Endodermal cell (in vitro differentiated cells): ENCODE measurements at regions not wholly inside any gene's neighbourhood (a gene's known extent, or its start where the extent isn't known, plus 50 kb on each side); places are given as distances from the start of the nearest gene placed in this dataset.

Experiments
- DNase-seq: peaks from one replicate; pipeline ENCODE4 v3.0.0-alpha.2; 2017
- H3K27ac ChIP-seq: 2 replicates; pipeline ENCODE4 v1.5.1; 2013; ENCODE audit warnings: mild to moderate bottlenecking, low read depth, low read length, moderate library complexity
- H3K27me3 ChIP-seq: 2 replicates; pipeline ENCODE4 v1.6.1; 2013; ENCODE audit warnings: mild to moderate bottlenecking, low read length, moderate library complexity; ENCODE audit not compliant: insufficient read depth, control insufficient read depth, poor library complexity, severe bottlenecking
- H3K36me3 ChIP-seq: 2 replicates; pipeline ENCODE4 v1.7.0; 2013; ENCODE audit warnings: mild to moderate bottlenecking, low read length, moderate library complexity; ENCODE audit not compliant: control insufficient read depth, insufficient read depth
- H3K4me1 ChIP-seq: one replicate; pipeline ENCODE4 v1.7.0; 2013; ENCODE audit warnings: low read length; ENCODE audit not compliant: control insufficient read depth, insufficient read depth
- H3K4me3 ChIP-seq: 2 replicates; pipeline ENCODE4 v1.5.1; 2013; ENCODE audit warnings: mild to moderate bottlenecking, low read length, moderate library complexity
- H3K9ac ChIP-seq: 2 replicates; pipeline ENCODE4 v1.6.1; 2013; ENCODE audit warnings: mild to moderate bottlenecking, low read length, moderate library complexity; ENCODE audit not compliant: poor library complexity, severe bottlenecking; ENCODE audit errors: extremely low read depth
- H3K9me3 ChIP-seq: 2 replicates; pipeline ENCODE4 v1.6.1; 2013; ENCODE audit warnings: mild to moderate bottlenecking, low read length, moderate library complexity; ENCODE audit not compliant: control insufficient read depth
- H3K27ac Mint-ChIP-seq: 2 replicates; pipeline ENCODE4 v1.8.0; 2020; ENCODE audit warnings: mixed read lengths
- H3K27me3 Mint-ChIP-seq: 2 replicates; pipeline ENCODE4 v1.8.0; 2021; ENCODE audit warnings: mild to moderate bottlenecking, mixed read lengths; ENCODE audit not compliant: insufficient read depth
- H3K36me3 Mint-ChIP-seq: 2 replicates; pipeline ENCODE4 v1.8.0; 2020; ENCODE audit warnings: low read depth, mixed read lengths
- H3K4me1 Mint-ChIP-seq: 2 replicates; pipeline ENCODE4 v1.8.0; 2020; ENCODE audit warnings: mixed read lengths
- H3K4me3 Mint-ChIP-seq: 2 replicates; pipeline ENCODE4 v1.8.0; 2020; ENCODE audit warnings: mild to moderate bottlenecking, moderate library complexity, mixed read lengths
- H3K9me3 Mint-ChIP-seq: 2 replicates; pipeline ENCODE4 v1.8.0; 2020; ENCODE audit warnings: mild to moderate bottlenecking, mixed read lengths
- WGBS, 2 experiments: methylation state at CpG; one replicate each; pipeline versions ENCODE4 v1.1.5 to v1.1.7; 2013; ENCODE audit warnings: missing lambda C conversion rate in 2 of 2, mixed read lengths in 1 of 2; ENCODE audit not compliant: insufficient coverage in 1 of 2, insufficient read length in 1 of 2; 5-methylcytosine and 5-hydroxymethylcytosine counted together
- TF ChIP-seq, protein P1 (sequence below): fragments of 200-600 bp; sonication (generic); conservative IDR thresholded peaks from 2 replicates; pipeline ENCODE4 v1.5.0; 2021; ENCODE audit warnings: antibody characterized with exemption, mild to moderate bottlenecking

- no peak overlapping the region for H3K4me3 ChIP-seq
- H3K9ac ChIP-seq = no peak overlapping the region
- peaks cover 31% of the 10 kb centered on the region for H3K9me3 ChIP-seq
- no peaks in the 10 kb centered on the region for H3K4me1 ChIP-seq
- Mint-ChIP-seq H3K4me1 (no peaks in the 10 kb centered on the region), H3K27me3 (peaks cover 17% of the 10 kb centered on the region), H3K27ac (no peak overlapping the region), H3K9me3 (peaks cover 58% of the 10 kb centered on the region), H3K36me3 (no peaks in the 10 kb centered on the region), H3K4me3 (no peak overlapping the region)
- no peaks in the 10 kb centered on the region for H3K36me3 ChIP-seq
- DNase-seq = no peak
- WGBS, 2 experiments = 89 to 94% methylated on average over 3 of the region's 3 CpGs
- H3K27me3 ChIP-seq = no peaks in the 10 kb centered on the region
- TF ChIP-seq, protein P1, sequence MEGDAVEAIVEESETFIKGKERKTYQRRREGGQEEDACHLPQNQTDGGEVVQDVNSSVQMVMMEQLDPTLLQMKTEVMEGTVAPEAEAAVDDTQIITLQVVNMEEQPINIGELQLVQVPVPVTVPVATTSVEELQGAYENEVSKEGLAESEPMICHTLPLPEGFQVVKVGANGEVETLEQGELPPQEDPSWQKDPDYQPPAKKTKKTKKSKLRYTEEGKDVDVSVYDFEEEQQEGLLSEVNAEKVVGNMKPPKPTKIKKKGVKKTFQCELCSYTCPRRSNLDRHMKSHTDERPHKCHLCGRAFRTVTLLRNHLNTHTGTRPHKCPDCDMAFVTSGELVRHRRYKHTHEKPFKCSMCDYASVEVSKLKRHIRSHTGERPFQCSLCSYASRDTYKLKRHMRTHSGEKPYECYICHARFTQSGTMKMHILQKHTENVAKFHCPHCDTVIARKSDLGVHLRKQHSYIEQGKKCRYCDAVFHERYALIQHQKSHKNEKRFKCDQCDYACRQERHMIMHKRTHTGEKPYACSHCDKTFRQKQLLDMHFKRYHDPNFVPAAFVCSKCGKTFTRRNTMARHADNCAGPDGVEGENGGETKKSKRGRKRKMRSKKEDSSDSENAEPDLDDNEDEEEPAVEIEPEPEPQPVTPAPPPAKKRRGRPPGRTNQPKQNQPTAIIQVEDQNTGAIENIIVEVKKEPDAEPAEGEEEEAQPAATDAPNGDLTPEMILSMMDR = no peak
- no peak overlapping the region for H3K27ac ChIP-seq
Observed at GRCh38 chr15:44873103-44873502, 83.4 kb upstream of the TERB2 start.

DNA sequence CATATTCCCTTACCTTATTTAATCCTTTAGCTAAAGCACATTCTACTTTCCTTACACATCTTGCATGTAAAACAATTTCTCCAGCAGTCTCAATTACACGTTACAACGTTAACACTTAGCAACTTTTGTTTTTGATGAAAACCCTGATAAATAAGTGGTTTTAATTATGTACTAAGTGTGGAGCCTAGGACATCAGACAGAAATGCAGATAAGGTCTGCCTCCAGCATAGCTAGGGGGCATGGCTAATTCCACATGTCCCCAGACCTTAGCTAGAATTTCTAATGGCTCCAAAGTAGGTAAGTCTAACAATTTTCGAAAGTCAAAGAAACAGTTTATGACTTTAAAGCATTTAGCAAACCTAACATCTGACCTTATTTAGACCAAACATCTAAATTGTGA lies 77.4 kb upstream of the TERB2 start:
- Mint-ChIP-seq H3K4me3 (no peak overlapping the region), H3K36me3 (no peaks in the 10 kb centered on the region)
- 98% methylated on average over 3 of the region's 3 CpGs; no CpG with 5 or more reads in 1 of the 2 experiments for WGBS, 2 experiments

GRCh38 chr15:44882499-44882968 lies 74.0 kb upstream of the TERB2 start:
- Mint-ChIP-seq H3K9me3 (peaks cover 30% of the 10 kb centered on the region), H3K27ac (no peak overlapping the region), H3K4me1 (no peaks in the 10 kb centered on the region), H3K36me3 (no peaks in the 10 kb centered on the region), H3K4me3 (no peak overlapping the region), H3K27me3 (peaks cover 6% of the 10 kb centered on the region)
- DNase-seq = no peak
- Histone ChIP-seq H3K4me3 (no peak overlapping the region), H3K27ac (no peak overlapping the region), H3K9ac (no peak overlapping the region), H3K4me1 (no peaks in the 10 kb centered on the region), H3K9me3 (peaks cover 27% of the 10 kb centered on the region), H3K27me3 (no peaks in the 10 kb centered on the region), H3K36me3 (no peaks in the 10 kb centered on the region)
- TF ChIP-seq, protein P1 = no peak
- 86% methylated on average over 5 of the region's 5 CpGs; no CpG with 5 or more reads in 1 of the 2 experiments for WGBS, 2 experiments

More for the DNA sequence above, 77.4 kb upstream of the TERB2 start:
- DNase-seq = no peak
- H3K4me3 ChIP-seq = no peak overlapping the region
- H3K4me1 ChIP-seq = no peaks in the 10 kb centered on the region
- peaks cover 60% of the 10 kb centered on the region for H3K9me3 Mint-ChIP-seq
- no peaks in the 10 kb centered on the region for H3K36me3 ChIP-seq
- no peaks in the 10 kb centered on the region for H3K27me3 ChIP-seq
- peaks cover 52% of the 10 kb centered on the region for H3K9me3 ChIP-seq
- H3K27ac Mint-ChIP-seq = no peak overlapping the region
- H3K4me1 Mint-ChIP-seq = no peaks in the 10 kb centered on the region
- H3K27ac ChIP-seq = no peak overlapping the region
- no peaks in the 10 kb centered on the region for H3K27me3 Mint-ChIP-seq
- TF ChIP-seq, protein P1 = no peak
- H3K9ac ChIP-seq = no peak overlapping the region
